ENCODE measurements at regions not wholly inside any gene's neighbourhood (a gene's known extent, or its start where the extent isn't known, plus 50 kb on each side); places are given as distances from the start of the nearest gene placed in this dataset.

- Mint-ChIP-seq H3K9me3 (peaks cover 23% of the 10 kb centered on the region), H3K27me3 (ENCODE audit: low read depth) (no peaks in the 10 kb centered on the region), H3K27ac (no peak overlapping the region), H3K4me1 (peaks cover 6% of the 10 kb centered on the region), H3K36me3 (no peaks in the 10 kb centered on the region), H3K4me3 (no peak overlapping the region)
- TF ChIP-seq CTCF (IDR thresholded peaks at IDR 0.05; ENCODE audit: unreplicated experiment), result no peak
- no peak for DNase-seq (ENCODE audit: low spot score in 2 of 2, unreplicated experiment in 2 of 2)
These were observed 206.4 kb upstream of the P2RY1 start for GRCh38 chr3:152628496-152628895.

GRCh38 chr3:152629363-152630122 is 205.4 kb upstream of the P2RY1 start:
- no peak for DNase-seq (ENCODE audit: low spot score in 2 of 2, unreplicated experiment in 2 of 2)
- H3K36me3 Mint-ChIP-seq, result no peaks in the 10 kb centered on the region
- H3K4me1 Mint-ChIP-seq, result no peaks in the 10 kb centered on the region
- peaks cover 23% of the 10 kb centered on the region for H3K9me3 Mint-ChIP-seq
- H3K4me3 Mint-ChIP-seq, result no peak overlapping the region
- TF ChIP-seq CTCF (IDR thresholded peaks at IDR 0.05; ENCODE audit: unreplicated experiment), result no peak
- no peaks in the 10 kb centered on the region for H3K27me3 Mint-ChIP-seq (ENCODE audit: low read depth)
- H3K27ac Mint-ChIP-seq, result no peak overlapping the region

- Mint-ChIP-seq H3K4me3 (no peak overlapping the region), H3K36me3 (no peaks in the 10 kb centered on the region), H3K27ac (no peak overlapping the region), H3K4me1 (peaks cover 37% of the 10 kb centered on the region), H3K9me3 (peaks cover 14% of the 10 kb centered on the region), H3K27me3 (ENCODE audit: low read depth) (no peaks in the 10 kb centered on the region)
- no peak for DNase-seq (ENCODE audit: low spot score in 2 of 2, unreplicated experiment in 2 of 2)
- no peak for TF ChIP-seq CTCF (IDR thresholded peaks at IDR 0.05; ENCODE audit: unreplicated experiment)
These were observed 199.5 kb upstream of the P2RY1 start for GRCh38 chr3:152635389-152635788.

- Mint-ChIP-seq H3K27ac (no peak overlapping the region), H3K9me3 (peaks cover 7% of the 10 kb centered on the region), H3K36me3 (no peaks in the 10 kb centered on the region), H3K27me3 (ENCODE audit: low read depth) (no peaks in the 10 kb centered on the region), H3K4me3 (no peak overlapping the region), H3K4me1 (peaks cover 37% of the 10 kb centered on the region)
- DNase-seq (ENCODE audit: low spot score in 2 of 2, unreplicated experiment in 2 of 2), result no peak
- no peak for TF ChIP-seq CTCF (IDR thresholded peaks at IDR 0.05; ENCODE audit: unreplicated experiment)
These were observed 198.3 kb upstream of the P2RY1 start for GRCh38 chr3:152636651-152637050.

- Mint-ChIP-seq H3K4me3 (no peak overlapping the region), H3K27me3 (ENCODE audit: low read depth) (no peaks in the 10 kb centered on the region), H3K36me3 (no peaks in the 10 kb centered on the region), H3K4me1 (peaks cover 37% of the 10 kb centered on the region), H3K27ac (peak overlapping the region; percentile 72), H3K9me3 (no peaks in the 10 kb centered on the region)
- no peak for DNase-seq (ENCODE audit: low spot score in 2 of 2, unreplicated experiment in 2 of 2)
- TF ChIP-seq CTCF (IDR thresholded peaks at IDR 0.05; ENCODE audit: unreplicated experiment), result no peak
These were observed 196.7 kb upstream of the P2RY1 start for GRCh38 chr3:152638214-152638613.

Measured in mesothelial cell of epicardium (in vitro differentiated cells).